HL-60/S4 treated with retinoic acid at 250 ng/mL for 4 days and 3 days (cell line): ENCODE measurements at regions not wholly inside any gene's neighbourhood (a gene's known extent, or its start where the extent isn't known, plus 50 kb on each side); places are given as distances from the start of the nearest gene placed in this dataset.

ENCODE experiments used
- in situ Hi-C: fragments of 300-500 bp; cut with MboI; formaldehyde crosslinking; loops from 2 replicates; pipeline ENCODE4 v1.7.0; 2022; ENCODE audit warnings: low sequenced_read_pairs

DNA sequence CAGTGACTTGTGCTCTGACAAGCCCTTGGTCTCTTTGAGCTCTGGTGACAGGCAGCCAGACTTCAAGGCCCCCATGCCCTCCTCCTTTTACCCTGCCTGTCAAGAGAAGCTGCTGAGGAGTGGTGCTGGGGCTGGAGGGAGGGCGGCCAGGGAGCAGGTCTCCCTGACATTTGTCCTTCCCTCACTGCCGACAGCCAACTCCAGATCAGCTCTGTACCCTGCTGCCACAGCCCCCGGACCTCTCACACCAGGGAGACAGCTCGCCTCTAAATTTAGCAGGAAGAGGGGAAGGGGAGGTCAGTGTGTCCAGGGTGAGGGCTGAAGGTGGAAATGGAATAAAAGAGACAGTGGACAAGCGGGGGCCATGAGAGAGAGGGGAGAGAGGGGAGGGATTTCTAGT, 155.8 kb downstream of the TDRD15 start:
- in situ Hi-C loops: no loop called here

DNA sequence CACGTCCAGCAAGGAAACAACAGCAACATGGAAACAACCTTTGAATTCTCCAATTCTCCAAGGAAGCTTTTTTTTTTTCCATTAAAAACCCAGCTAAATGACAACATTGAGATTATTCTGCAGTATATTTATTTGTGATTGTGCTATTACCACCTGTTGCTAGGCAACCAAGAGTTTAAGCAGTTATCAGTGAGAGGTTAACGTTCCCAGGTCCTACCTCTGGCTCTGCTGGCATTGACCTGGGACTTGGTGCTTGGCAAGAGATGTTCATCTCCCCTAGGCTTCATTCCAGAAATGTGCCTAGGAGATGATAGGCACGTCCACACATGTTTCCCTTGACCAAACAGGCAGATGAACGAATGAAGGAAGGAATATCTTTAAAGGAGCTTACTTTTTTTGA, 157.0 kb downstream of the TDRD15 start:
- in situ Hi-C loops: no loop called here

DNA sequence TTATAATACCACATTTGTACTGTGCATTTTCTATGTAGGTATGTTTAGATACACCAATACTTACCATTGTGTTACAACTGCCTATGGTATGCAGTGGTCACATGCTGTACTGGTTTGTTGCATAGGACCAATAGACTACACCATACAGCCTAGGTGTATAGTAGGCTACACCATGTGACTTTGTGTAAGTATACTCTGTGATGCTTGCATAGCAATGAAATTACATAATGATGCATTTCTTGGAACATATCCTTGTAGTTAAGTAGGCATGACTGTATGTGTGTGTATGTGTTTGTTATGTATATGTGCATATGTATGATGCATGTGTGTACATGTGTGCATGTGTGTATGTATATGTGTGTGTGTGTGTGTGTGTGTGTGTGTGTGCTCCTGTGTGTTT, 157.6 kb downstream of the TDRD15 start:
- in situ Hi-C loops: no loop called here

DNA sequence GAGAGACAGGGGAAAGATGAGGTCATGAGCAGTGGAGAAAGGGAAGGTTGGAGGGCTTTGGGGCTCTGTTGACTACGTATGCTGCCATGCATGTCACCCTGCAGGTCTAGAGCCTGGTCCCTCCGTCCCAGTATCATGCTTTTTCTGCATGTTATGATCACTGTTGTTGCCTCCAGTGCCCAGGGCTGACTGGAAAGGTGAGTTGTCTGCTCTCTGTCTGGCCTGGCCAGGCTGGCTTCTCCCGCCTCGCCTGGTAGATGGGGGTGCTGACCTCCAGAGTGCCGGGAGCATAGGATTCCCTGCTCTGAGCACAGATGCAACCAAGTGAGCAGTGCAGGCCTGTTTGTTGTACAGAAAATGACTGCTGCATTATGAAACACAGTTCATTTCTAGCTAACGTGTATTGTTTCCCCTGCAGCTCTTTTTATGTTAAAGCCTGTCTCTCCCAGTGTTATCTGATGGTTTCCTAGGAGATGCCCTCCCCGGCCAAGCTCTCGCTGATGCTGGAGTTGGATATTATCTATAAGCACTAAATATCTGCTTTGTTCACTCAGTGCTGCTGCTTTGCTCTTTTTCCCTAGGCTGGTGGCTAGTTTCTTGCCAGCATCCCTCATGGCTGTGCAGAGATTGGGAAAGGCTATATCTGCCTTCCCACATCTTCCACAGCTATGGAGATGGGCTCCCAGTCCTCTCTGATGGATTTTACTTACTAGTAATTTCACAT, 158.2 kb downstream of the TDRD15 start:
- in situ Hi-C loops: no loop called here

DNA sequence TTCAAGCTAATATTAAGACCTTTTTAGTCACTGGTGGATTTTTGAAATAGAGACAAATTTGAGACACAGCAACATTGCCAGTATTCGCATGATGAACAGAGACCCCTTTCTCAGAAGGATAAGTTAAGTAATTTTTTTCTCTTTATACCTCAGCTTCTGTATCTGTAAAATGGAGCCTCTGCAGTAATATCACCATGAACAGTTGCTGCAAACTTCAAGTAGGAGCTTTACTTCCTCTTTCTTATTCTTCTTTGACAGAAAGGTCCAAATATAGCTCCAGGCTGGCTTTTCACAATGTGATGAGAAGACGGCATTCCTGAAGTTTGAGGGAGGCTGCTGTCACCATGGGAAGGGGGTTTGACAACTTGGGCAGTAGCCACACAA, 158.7 kb downstream of the TDRD15 start:
- in situ Hi-C loops: no loop called here

DNA sequence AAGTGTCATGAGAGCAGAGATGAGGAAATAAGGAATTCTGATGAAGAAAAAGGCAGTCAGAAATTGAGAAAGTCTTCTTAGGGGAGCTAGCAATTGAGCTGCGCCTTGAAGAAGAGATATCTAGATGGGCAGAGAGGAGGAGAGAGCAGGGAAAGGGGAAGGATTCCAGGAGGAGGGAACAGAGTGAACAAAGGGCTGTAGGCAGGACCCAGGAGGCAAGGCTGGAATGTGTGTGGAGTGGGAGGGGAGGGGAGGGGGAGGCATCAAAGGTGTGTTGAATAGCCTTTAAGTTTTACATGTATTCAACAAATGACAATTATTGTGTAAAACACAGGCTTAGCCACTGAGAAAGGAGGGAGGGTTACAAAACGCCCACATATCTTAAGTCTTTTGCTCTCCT, 164.5 kb downstream of the TDRD15 start:
- in situ Hi-C loops: no loop called here

DNA sequence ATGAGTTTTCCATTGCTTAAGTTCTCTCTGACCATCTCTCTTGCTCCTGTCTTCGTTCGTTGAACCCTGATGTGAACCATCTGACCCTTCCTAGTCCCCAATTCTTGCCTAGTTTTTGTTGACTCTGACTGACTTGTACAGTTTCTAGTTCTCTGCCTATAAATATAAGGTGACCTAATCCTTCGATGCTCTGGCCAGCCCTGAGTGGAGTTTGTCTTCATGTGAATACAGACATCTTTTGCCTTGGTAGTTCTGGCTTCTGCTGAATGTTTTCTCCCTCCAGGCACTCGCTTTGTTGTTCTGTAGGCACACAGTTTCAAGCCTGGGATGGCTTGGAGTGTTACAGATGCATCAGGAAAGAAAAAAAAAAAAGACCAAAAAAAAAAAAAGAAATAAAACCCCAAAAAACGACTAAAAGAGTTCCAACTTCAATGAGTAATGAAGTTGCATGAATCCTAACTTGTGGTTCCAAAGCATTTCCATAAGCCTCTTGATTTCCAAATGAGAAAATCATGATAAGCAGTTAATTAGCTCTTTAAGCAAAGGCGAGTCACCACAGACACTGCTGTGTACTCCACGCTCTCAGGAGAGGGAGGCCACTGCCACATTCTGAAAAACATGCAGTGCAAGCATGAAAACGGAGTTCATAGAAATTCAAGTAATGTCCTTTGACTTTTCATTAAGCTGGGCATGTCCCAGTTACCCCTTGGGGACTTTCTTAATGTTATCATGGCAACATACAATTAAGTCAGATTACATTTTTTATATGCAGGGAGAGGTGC, 165.2 kb downstream of the TDRD15 start:
- in situ Hi-C loops: no loop called here

DNA sequence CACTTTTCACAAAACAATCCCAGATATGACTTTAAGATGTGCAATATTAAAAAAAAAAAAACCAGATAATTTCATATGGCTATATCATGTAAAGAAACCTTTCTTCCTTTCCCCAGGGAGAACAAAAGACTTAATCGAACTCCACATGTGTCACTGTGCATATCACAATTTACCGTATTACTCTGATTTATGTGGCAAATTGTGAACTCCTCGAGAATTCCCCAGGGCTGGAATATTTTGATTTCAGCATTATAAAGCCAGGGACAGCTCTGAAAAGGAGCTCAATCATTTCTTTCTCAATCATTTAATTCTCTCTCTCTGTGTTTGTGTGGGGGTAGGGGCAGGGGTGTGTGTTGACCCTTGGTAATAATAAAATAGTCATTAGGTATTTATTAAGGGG, 165.8 kb downstream of the TDRD15 start:
- in situ Hi-C loops: no loop called here

DNA sequence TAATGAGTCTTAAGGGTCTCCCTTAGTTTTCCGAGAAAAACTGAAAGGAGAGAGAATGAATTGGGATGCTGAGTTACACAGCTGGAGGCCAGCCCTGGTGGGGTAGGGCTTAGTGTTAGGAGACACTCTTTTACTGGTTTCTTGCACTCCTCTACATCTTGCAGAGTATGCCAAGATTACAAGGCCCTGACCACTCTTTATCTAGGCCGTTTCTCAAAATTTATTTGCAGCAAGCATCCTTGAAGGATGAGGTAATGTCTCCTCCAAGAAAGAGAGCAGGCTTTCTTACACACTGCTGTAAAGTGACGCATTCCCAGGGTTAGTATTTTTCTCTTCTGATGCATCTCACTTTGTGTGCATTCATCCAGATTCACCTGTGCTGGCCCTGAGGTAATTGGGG, 166.2 kb downstream of the TDRD15 start:
- in situ Hi-C loops: no loop called here

DNA sequence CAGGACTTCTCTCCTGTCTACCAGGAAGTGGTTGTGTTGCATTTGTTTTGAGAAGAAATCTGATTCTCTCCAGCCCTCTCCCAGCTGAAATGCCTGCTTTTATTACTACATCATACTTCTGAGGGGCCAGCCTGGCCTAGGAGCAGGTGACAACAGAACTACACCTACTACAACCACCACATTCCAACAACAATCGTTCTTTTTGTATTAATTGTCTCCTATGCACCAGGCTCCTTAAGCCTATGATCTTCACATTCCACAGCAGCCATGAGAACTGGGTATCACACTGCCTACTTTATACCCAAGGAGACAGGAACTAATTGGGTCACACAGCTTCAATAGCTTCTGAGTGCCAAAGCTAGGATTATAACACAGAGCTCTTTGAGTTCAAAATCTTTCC, 167.7 kb downstream of the TDRD15 start:
- in situ Hi-C loops: no loop called here

DNA sequence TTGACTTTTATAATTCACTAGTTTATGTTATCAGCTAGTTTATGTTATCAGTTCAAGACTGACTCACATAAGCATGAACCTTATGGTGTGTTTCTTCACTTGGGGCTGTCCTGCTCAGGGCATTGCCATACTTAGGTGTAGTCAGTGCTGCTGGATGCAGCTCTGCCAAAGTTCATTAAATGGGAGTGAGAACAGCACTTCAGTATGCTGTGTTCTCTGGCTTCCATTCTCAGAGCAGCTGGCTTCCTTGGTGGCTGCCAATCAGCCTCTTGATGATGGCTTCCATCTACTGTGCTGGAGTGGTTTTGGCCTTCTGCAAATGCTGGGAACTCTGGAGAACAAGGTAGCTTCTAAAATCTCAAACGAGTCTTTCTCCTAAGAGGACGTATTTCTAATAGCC, 170.7 kb downstream of the TDRD15 start:
- in situ Hi-C loops: no loop called here

DNA sequence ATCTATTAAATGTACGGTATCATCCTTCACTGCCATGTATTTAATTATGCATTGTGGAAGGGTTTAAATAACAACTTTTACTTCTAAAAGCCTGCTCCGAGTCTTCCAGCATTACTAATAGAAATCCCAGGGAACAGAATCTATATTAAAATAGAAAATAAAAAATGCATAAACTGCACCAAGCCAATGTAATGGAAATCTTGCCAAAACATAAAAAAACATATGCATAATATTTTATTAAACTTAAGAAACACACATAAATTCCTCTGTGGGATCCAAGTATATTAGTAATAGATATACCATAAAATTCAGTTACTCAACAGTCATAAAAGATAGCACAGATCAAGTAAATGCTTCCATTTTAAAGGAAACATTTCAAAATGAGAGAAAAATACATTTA, 175.6 kb downstream of the TDRD15 start:
- in situ Hi-C loops: no loop called here

DNA sequence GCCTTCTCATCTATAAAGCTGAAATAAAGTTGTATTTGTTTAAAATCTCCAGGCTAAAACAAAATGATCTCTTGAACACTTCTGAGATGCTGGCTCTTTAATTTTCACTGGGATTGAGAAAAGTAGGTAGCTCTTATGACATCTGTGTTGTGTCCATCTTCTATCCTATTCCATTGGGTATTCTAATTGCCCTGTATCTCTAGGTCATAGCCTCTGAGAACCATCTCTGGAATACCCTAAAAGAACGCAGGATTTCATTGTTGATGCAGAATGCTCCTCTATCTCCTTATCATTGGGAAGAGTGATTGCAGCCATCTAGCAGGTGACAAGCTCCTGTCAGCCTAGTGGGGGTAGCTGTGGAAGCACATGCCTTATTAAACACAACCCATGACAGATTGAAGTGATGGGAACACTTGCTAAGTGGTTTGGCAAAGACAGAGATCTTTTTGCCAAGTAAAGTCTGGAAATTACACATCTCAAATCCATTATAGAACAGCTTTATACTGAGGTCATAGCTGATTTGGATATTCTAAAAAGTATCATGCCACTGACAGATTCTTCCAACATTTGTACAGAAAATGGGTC, 178.2 kb downstream of the TDRD15 start:
- in situ Hi-C loops: no loop called here

DNA sequence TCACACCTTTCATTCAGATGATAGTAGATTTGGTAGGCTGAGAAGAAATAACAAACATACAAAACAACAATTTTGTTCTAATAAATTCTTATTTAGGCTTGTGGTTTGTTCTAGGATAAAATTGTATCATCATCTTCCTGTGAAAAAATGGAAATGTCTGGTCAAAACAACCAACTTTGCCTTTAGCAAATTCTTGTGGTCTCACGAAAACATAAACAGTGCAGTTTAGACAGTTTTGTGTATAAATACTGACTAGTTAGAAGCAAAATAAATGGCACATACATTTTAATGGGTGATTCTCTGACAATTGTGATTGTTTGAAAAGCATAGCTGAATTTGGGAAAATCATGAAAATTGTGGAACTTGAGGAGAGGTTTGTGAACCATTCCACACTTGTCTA, 180.1 kb downstream of the TDRD15 start:
- in situ Hi-C loops: no loop called here

DNA sequence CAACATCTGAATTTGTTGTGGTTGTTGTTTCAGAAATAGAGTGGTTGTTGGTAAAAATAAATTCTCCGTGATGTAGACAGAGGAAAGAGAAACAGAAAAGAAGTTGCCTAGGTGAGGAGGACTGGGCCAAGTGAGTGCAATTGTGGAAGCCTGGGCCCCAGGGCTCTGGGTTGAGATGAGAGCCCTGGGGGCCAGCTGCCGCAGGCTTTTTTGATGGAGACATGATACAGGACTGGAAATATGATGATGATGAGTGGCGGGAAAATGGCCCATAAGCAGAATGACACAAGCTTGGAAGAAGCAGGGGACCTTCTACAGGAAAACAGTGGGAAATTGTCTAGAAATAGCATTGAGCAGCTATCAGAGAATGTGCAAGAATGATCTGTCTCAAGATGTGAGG, 181.8 kb downstream of the TDRD15 start:
- in situ Hi-C loops: no loop called here

DNA sequence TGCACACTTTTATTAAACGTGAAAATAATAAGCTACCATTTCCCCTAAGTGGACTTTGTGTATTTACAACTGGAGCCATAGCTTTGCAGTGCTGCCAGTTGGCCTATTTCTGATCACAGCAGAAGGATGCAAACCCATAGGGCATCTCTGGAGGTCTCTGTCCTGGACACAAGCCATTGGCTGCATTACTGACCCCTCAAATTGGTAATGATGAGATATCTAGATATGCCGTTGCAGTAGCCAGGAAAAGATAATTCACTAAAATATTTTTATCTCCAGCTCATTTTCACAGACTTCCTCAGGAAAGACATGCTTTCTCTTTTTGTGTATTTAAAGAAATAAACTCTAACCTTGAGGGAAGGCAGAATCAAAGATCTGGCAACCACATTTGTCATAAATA, 182.5 kb downstream of the TDRD15 start:
- in situ Hi-C loops: no loop called here

DNA sequence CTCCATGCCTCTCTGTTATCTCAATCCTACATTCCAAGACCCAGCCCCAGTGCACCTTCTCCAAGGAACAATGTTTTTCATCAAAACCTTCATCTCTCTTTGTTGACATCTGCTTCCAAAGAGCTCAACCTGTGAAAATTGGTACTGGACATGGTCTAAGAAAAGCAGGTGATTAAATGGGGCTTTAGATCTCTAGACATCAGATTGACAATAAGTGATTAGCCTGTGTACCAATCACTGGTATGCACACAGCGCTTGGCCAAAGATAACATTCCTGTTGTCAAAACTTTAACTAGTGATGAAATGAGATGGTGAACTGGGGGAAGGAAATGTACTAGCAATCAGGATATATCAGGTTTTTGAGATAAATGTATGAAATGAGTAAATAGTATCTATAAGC, 183.3 kb downstream of the TDRD15 start:
- in situ Hi-C loops: no loop called here

DNA sequence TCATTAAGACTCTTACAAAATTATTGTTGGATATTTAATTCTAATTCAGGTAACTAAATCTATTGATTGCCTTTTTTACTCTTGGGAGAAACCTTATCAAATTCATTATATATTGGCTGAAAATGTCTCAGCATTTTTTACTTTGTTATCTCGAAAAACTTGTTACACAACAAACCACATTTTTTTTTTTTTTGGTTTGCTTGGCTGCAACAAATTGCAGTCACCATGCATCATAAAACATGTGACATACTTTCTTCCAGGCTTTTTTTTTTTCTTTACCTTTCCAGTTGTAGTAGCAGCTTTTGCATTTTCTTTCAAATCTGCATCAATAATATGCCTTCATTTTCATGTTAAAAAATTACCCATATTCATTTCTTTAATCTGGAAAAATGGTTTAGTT, 186.7 kb downstream of the TDRD15 start:
- in situ Hi-C loops: no loop called here

DNA sequence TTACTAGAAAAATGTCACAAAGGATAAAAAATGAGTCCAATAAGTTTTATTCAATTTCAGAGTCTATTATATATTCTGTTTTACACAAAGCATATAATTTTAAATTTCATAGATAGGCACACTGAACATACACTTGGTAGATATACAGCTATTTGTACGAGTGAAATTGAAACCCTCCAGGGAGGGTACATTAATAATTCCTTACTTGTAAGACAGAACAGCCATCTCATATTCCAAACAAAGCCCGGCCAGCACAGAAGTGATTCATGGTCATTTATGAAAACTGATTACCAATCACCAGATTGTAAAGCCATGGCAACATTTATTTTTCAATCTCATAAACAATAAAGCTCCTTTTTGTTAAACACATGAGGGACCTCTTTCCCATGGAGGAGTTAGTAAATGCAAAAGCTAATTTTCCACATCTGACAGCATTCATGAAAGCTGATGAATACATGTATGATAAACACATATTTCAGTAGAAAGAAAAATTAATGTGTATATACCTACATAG, 190.6 kb downstream of the TDRD15 start:
- in situ Hi-C loops: no loop called here

DNA sequence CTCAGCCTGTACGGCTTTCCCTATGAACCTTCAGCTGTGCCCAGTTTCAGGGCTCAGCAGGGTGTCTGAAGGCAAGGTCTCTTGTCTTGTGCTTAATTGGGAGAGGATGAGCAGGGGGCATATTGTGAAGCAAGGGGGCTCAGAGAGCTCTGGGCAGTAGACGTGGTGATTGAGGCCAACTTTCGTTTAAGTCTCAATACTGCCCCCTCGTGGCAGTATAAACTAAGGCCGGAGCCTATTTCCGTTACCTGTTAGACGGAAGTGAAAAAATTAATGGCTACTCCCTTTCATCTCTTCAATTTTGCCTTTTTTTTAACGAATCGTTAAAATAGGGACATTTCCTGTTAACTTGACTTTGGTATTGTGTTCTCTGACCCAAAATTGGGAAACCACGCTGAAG, 193.4 kb downstream of the TDRD15 start:
- in situ Hi-C loops: no loop called here

DNA sequence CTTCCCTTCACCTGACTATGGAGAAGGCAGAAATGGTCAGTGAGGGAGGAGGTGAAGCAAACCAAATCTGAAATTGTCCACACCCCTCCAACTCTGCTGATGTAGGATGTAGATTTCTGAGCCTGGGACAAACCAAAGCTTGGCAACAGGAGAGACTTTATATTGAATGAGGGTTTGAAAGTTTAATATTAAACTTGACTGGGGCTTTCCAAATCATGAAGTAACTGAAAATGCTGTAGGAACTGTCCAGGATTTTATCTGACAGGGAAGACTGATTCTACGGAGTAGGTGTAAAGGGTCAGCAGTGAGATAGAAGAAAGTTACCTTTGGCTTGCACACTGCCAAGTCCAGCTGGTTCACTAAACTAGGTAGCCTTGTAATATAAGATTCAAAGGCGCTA, 194.5 kb downstream of the TDRD15 start:
- in situ Hi-C loops: no loop called here

DNA sequence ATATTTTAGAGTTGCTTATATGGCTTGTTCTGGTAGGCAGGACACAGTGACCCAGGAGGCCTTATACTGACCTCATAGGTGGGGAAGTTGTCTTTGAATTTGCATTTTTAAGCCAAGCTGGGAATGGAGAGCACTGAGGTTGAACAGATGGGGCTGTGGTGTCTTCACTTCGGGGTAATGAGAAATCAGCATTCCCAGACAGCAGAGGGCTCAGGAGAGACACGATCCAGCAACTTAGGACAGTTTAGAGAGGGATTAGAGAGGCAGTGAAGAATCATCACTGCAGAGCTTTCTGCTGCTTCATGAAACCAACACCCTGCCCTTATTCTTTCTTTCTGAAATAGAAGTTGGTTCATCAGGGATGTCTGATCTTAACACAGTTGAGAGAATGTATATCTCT, 202.4 kb downstream of the TDRD15 start:
- in situ Hi-C loops: no loop called here
